Calu3 (cell line): ENCODE measurements at regions not wholly inside any gene's neighbourhood (a gene's known extent, or its start where the extent isn't known, plus 50 kb on each side); places are given as distances from the start of the nearest gene placed in this dataset.

Experiments used
- BruUV-seq: library from RNA; stranded (reverse); fragments of 400-500 nt; replicated peaks from 2 replicates; lab custom pipeline; 2021; lab: Mats Ljungman, UMichigan
- CTCF ChIA-PET: fragments of 300-600 bp; sonication (Branson Sonifier 250); formaldehyde crosslinking; loops from one replicate; lab custom pipeline; 2022; ENCODE audit warnings: antibody characterized with exemption; lab: Charles Lee
- DNase-seq: peaks from one replicate; pipeline ENCODE4 v3.0.0; 2022
- H3K27ac Mint-ChIP-seq: one replicate; pipeline ENCODE4 v1.8.0; 2022; ENCODE audit warnings: mixed read lengths; ENCODE audit not compliant: unreplicated experiment
- H3K27me3 Mint-ChIP-seq: one replicate; pipeline ENCODE4 v1.8.0; 2022; ENCODE audit warnings: mixed read lengths; ENCODE audit not compliant: unreplicated experiment
- H3K36me3 Mint-ChIP-seq: one replicate; pipeline ENCODE4 v1.8.0; 2022; ENCODE audit warnings: mild to moderate bottlenecking, moderate library complexity, mixed read lengths; ENCODE audit not compliant: insufficient read depth, unreplicated experiment
- H3K4me1 Mint-ChIP-seq: one replicate; pipeline ENCODE4 v1.8.0; 2022; ENCODE audit warnings: mild to moderate bottlenecking, low read depth, mixed read lengths; ENCODE audit not compliant: unreplicated experiment
- H3K4me3 Mint-ChIP-seq: one replicate; pipeline ENCODE4 v1.8.0; 2022; ENCODE audit warnings: mild to moderate bottlenecking, low read depth, moderate library complexity, mixed read lengths; ENCODE audit not compliant: unreplicated experiment
- H3K9me3 Mint-ChIP-seq: one replicate; pipeline ENCODE4 v1.8.0; 2022; ENCODE audit warnings: low read depth, mixed read lengths; ENCODE audit not compliant: unreplicated experiment
- CTCF ChIP-seq: fragments of 200-600 bp; IDR thresholded peaks from one replicate; pipeline ENCODE4 v1.8.0; 2022; ENCODE audit warnings: antibody characterized with exemption; ENCODE audit not compliant: unreplicated experiment
- intact Hi-C: fragments of 100-400 bp; cut with micrococcal nuclease; formaldehyde crosslinking; loops from one replicate; pipeline ENCODE4 v1.10.0; 2022; ENCODE audit not compliant: unreplicated experiment

GRCh38 chr16:61465285-61465684, 571.0 kb downstream of the CDH8 start:
- intact Hi-C loops = no loop called here
- Mint-ChIP-seq H3K27ac (no peak overlapping the region), H3K36me3 (no peaks in the 10 kb centered on the region), H3K27me3 (no peaks in the 10 kb centered on the region), H3K4me1 (no peaks in the 10 kb centered on the region), H3K9me3 (peaks cover 20% of the 10 kb centered on the region), H3K4me3 (no peak overlapping the region)
- DNase-seq = no peak
- CTCF ChIA-PET = no interaction called here
- no peak for TF ChIP-seq CTCF
- BruUV-seq = no TSS peak

DNA sequence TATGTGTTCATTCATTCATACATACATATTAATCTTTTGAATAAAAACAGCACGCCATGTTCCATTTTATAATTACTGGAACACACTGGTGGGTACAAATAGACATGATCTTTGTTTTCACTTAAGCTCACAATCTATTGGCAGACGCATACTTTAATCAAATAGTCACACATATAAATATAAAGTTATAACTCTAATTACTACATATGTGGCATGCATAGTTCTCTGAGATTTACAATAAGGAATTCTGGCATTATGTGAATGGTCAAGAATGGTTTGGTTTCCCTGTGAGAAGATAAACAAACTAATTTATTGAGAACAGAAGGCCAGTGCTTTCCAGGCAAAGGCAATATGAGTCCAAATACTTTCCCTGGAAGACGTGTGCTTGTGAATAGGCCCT, 576.2 kb downstream of the CDH8 start:
- no peak for DNase-seq
- TF ChIP-seq CTCF = no peak
- no TSS peak for BruUV-seq
- peaks cover 16% of the 10 kb centered on the region for H3K9me3 Mint-ChIP-seq
- no peak overlapping the region for H3K4me3 Mint-ChIP-seq
- no peak overlapping the region for H3K27ac Mint-ChIP-seq
- CTCF ChIA-PET = no interaction called here
- H3K4me1 Mint-ChIP-seq = no peaks in the 10 kb centered on the region
- H3K27me3 Mint-ChIP-seq = no peaks in the 10 kb centered on the region
- intact Hi-C loops = no loop called here
- H3K36me3 Mint-ChIP-seq = no peaks in the 10 kb centered on the region

DNA sequence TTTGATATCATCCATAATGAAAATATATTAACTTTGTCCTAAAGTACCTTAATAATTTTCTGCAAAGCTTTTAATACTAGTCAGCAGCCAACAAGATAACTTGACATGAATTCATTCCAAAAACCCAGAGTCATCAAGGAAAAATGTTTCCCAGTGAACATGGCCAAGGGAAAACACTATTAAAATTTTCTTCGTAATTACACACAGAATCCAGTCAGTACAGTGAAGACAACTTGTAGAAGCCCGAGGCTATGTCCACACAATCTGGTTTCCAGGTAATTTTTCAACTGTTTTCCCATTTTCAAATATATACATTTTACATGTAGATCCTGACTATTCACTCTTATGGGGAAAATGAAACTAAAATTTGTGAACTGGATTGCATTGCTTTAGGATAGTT, 600.9 kb downstream of the CDH8 start:
- Mint-ChIP-seq H3K4me1 (no peaks in the 10 kb centered on the region), H3K27me3 (no peaks in the 10 kb centered on the region), H3K36me3 (no peaks in the 10 kb centered on the region), H3K9me3 (peaks cover 21% of the 10 kb centered on the region), H3K27ac (no peak overlapping the region), H3K4me3 (no peak overlapping the region)
- DNase-seq = no peak
- intact Hi-C loops = no loop called here
- BruUV-seq = no TSS peak
- CTCF ChIA-PET = no interaction called here
- no peak for TF ChIP-seq CTCF

DNA sequence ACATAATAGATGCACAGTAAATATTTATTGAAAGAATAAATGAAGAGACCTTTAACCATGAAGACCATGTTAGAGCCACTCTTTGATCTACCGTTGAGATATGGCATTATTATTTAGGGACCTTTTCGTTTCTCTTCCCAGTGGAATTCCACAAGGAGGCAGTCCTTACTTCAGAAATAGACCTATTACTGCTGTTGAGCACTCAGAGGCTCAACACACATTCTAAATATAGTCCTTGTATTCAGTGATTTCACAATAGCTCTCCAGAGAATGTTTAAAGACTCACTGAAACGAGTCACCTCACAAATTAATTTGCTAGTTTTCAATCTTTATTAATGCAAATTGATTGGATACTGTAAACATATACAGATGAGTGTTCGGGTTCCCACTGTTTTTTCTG, 603.8 kb downstream of the CDH8 start:
- H3K27me3 Mint-ChIP-seq = no peaks in the 10 kb centered on the region
- no peak overlapping the region for H3K27ac Mint-ChIP-seq
- no peaks in the 10 kb centered on the region for H3K36me3 Mint-ChIP-seq
- H3K4me1 Mint-ChIP-seq = no peaks in the 10 kb centered on the region
- no peak for TF ChIP-seq CTCF
- no peak overlapping the region for H3K4me3 Mint-ChIP-seq
- H3K9me3 Mint-ChIP-seq = peaks cover 12% of the 10 kb centered on the region
- DNase-seq = no peak
- CTCF ChIA-PET = no interaction called here
- BruUV-seq = no TSS peak
- intact Hi-C loops = no loop called here
